ENCODE measurements at regions not wholly inside any gene's neighbourhood (a gene's known extent, or its start where the extent isn't known, plus 50 kb on each side); places are given as distances from the start of the nearest gene placed in this dataset.
"Not testable (repeated sequence)": the region's sequence is repeated elsewhere in the genome, so short reads cannot be mapped to it uniquely, and the experiment has no call there.

DNA sequence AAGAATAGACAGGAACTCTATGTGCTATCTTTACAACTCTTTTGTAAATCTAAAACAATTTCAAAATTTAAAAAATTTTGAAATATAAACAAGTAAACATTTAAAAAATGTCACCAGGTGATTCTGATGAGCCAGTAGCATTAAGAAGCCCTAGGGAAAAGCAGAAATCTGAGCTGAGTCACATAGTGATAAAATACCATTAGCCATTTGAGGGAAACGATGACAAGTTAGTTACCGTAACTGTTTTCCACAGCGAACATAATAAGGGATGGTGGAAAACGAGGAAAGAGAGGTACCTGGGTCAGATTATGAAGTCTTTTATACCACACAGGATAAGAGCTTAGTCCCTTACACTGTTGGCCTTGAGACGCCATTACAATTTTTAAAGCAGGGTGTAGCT is 55.5 kb downstream of the PRR15 start:
- DNase-seq, result no peak

- DNase-seq, result no peak
Measured at GRCh38 chr7:29619848-29620555, 56.4 kb downstream of the PRR15 start.

GRCh38 chr7:29620556-29620930 is 56.9 kb downstream of the PRR15 start:
- no peak for DNase-seq

DNA sequence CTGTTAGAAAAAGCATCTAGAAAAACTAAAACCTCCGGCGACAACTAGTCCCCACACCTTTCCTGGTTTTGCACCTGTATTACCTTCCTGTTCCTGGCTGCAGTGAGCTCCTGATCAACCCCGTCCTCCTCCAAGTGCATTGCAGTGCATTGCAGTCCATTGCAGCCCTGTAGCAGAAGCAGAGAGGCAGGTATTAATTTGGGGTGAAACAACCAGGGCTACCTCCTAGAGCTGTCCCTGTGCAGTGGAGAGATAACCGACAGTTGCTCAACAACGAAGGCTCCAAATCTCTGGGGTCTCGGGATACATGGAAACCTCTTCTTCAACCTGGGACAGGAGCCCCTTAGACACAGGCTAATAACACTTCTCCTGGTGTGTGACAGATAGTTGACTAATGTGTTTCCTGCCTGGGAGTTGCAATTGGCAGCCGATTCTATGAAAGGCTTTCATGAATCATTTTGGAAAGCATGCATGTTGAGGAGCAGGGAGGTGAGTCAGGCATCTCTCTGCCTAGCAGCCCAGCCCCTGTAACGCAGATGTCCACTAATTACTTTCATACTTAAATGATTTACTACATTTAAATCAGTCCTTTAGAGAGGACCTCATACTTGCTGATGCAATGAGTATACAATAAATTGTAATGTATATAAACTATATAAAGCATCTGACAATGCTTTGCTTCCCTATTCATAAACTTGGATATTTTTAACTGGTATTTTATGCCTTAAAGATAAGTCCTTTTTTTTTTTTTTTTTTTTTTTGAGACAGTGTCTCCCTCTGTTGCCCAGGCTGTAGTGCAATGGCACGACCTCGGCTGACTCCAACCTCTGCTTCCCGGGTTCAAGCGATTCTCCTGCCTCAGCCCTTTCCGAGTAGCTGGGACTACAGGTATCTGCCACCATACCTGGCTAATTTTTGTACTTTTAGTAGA is 59.0 kb downstream of the PRR15 start:
- no peak for DNase-seq

- DNase-seq, result no peak
Measured at GRCh38 chr7:29623973-29624372, 60.3 kb downstream of the PRR15 start.

- no peak for DNase-seq
Measured at GRCh38 chr7:29626730-29627129, 63.1 kb downstream of the PRR15 start.

GRCh38 chr7:29627631-29628030 is 64.0 kb downstream of the PRR15 start:
- no peak for DNase-seq

- no peak for DNase-seq
Measured at GRCh38 chr7:29629507-29629906, 65.9 kb downstream of the PRR15 start.

DNA sequence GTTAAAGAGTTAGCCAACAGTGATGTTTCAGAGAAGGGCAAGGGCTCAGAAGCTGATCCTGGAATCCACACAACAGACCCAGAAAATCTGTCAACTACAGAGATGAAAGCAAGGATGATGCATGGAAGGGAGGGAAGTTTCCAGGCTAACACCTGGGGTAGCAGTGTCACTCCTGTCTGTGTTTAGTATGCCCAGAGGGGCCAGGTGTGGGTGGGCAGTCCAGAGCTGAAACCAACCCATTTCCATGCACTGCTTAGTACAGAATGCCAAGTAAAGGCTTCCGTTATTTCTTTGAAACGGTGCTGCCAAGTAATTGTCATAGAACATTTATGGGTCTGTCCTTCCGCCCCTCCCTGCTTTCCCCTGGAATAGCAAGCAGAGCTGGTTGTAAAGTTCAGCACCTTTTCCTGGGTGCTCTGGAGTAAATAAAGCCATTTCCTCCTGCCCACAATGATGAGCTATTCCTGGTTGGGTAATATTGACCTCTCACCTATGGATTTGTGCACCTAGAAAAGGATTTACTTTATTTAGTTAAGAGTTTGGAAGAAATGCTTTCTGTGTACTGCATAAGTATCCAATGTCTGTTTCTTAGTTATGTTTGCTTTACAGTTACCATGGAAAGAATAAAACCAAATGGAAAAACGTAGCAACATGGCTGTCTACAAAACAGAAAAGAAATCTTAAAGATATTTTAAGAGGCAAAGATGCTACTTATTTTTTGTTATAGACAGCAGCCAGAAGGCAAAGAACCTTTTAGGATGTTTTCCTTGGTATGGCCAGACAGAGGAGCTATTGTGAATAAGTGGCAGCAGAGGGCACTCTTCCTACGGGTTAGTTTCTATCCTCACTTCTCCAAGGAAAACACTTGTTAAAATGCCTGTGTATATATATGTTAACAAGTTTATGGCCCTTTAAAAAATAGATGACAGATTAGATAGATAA is 71.7 kb downstream of the PRR15 start:
- not testable (repeated sequence) for DNase-seq

DNA sequence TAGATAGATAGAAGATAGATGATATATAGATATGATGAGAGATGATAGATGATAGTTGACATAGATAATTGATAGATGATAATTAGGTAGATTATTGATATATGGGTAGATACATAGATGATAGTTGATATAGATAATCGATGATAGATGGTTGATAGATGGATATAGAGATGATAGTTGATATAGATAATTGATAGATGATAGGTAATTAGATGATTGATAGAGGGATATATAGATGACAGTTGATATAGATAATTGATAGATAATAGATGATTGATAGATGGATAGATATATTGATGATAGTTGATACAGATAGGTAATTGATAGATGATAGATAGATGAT is 72.3 kb downstream of the PRR15 start:
- DNase-seq, result no peak

GRCh38 chr7:29637374-29637773 is 73.7 kb downstream of the PRR15 start:
- DNase-seq, result no peak

- DNase-seq, result not testable (repeated sequence)
Measured at GRCh38 chr7:29638841-29639240, 75.2 kb downstream of the PRR15 start.

GRCh38 chr7:29639386-29639785 is 75.8 kb downstream of the PRR15 start:
- no peak for DNase-seq

GRCh38 chr7:29639886-29640595 is 76.4 kb downstream of the PRR15 start:
- no peak for DNase-seq

GRCh38 chr7:29641651-29642050 is 78.0 kb downstream of the PRR15 start:
- no peak for DNase-seq

- no peak for DNase-seq
Measured at GRCh38 chr7:29642494-29643155, 79.0 kb downstream of the PRR15 start.

- DNase-seq, result not testable (repeated sequence)
Measured at GRCh38 chr7:29646116-29646515, 82.5 kb downstream of the PRR15 start.

GRCh38 chr7:29647020-29647654 is 83.5 kb downstream of the PRR15 start:
- no peak for DNase-seq

DNA sequence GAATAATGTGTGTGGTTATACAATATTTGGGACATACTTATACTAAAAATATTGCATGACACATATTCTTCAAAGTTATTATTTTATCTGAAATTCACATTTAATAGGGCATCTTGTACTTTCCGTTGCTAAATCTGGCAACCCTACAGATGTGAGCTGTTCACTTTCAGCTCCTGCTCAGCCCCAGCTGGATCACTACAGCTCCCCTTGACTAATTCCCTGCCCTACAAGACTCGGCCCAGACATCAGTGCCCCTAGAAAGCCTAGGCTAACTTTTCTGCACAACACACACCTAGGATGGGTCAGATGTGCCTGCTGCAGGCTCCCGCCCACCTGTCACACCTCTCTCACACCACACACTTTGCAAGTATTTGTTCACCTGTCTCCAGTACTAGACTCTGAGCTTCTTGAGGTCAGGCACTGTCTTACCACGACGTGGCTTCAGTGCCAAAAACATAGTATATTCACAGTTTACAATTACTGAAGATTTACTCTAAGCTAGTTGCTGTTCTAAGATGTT is 84.1 kb downstream of the PRR15 start:
- not testable (repeated sequence) for DNase-seq

- DNase-seq, result no peak
Measured at GRCh38 chr7:29649028-29649716, 85.5 kb downstream of the PRR15 start.

DNA sequence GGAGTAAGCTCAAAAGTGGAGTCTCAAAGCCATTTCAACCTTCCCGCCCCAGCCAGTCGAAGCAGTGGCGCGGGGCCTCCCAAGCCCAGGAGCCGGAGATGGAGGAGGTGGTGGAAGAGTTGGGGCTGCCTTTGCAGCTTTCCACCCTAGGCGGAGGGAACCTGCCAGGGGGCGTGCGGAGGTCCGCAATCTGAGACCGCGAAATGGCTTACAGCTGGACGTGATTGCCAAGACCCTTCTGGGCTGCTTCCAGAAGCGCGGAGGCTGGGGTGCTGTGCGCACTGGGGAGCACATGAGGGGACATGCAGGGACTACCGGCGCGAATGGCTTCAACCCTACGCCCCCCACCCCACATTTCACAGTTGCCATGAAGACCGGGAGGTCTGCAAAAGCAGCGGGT is 86.2 kb downstream of the PRR15 start:
- no peak for DNase-seq
